CD4-positive, CD25-positive, alpha-beta regulatory T cell (primary cell): ENCODE measurements at regions not wholly inside any gene's neighbourhood (a gene's known extent, or its start where the extent isn't known, plus 50 kb on each side); places are given as distances from the start of the nearest gene placed in this dataset.

Source experiments
- ATAC-seq, 2 donors: fragments of 150-1000 bp; cut with Tn5 transposase; one replicate each; pipeline ENCODE4 v1.10.0; 2021; ENCODE audit warnings: low read depth in 2 of 2, moderate number of reproducible peaks in 2 of 2, moderate library complexity in 1 of 2
- DNase-seq, 3 donors: peaks; one replicate each; pipeline versions ENCODE4 v3.0.0 to v3.0.0-alpha.2; 2012 to 2022; ENCODE audit warnings: mixed read lengths in 1 of 3
- H3K27ac ChIP-seq: one replicate; pipeline ENCODE4 v1.7.0; 2013; ENCODE audit warnings: mild to moderate bottlenecking, low read length; ENCODE audit not compliant: insufficient read depth, poor library complexity, severe bottlenecking
- H3K27me3 ChIP-seq: one replicate; pipeline ENCODE4 v1.7.0; 2013; ENCODE audit warnings: low read length; ENCODE audit not compliant: control insufficient read depth, insufficient read depth
- H3K36me3 ChIP-seq: one replicate; pipeline ENCODE4 v1.7.0; 2013; ENCODE audit warnings: mild to moderate bottlenecking, low read length, moderate library complexity; ENCODE audit not compliant: control insufficient read depth, insufficient read depth
- H3K4me1 ChIP-seq: 2 replicates; pipeline ENCODE4 v1.7.0; 2013; ENCODE audit warnings: mild to moderate bottlenecking, low read length; ENCODE audit not compliant: insufficient read depth, control insufficient read depth, poor library complexity, severe bottlenecking
- H3K4me3 ChIP-seq: one replicate; pipeline ENCODE4 v1.7.0; 2013; ENCODE audit warnings: low read depth, mild to moderate bottlenecking, low read length, moderate library complexity
- H3K9me3 ChIP-seq, 2 experiments: 1 replicate in 1 of 2; 2 replicates in 1 of 2; pipeline ENCODE4 v1.7.0; 2013; ENCODE audit warnings: low read length in 2 of 2, mild to moderate bottlenecking in 1 of 2, moderate library complexity in 1 of 2; ENCODE audit not compliant: control insufficient read depth in 2 of 2
- H3K27ac Mint-ChIP-seq, 3 donors: one replicate each; pipeline ENCODE4 v1.8.0; 2020 to 2022; ENCODE audit warnings: mild to moderate bottlenecking in 3 of 3, mixed read lengths in 3 of 3, moderate library complexity in 2 of 3
- H3K27me3 Mint-ChIP-seq: one replicate; pipeline ENCODE4 v1.8.0; 2022; ENCODE audit warnings: mild to moderate bottlenecking, mixed read lengths
- H3K36me3 Mint-ChIP-seq: one replicate; pipeline ENCODE4 v1.8.0; 2020; ENCODE audit warnings: mixed read lengths
- H3K4me1 Mint-ChIP-seq, 4 donors: one replicate each; pipeline ENCODE4 v1.8.0; 2020 to 2022; ENCODE audit warnings: mixed read lengths in 4 of 4, mild to moderate bottlenecking in 1 of 4
- H3K4me3 Mint-ChIP-seq, 4 donors: one replicate each; pipeline ENCODE4 v1.8.0; 2020 to 2022; ENCODE audit warnings: mild to moderate bottlenecking in 4 of 4, mixed read lengths in 4 of 4, moderate library complexity in 3 of 4
- H3K9me3 Mint-ChIP-seq, 7 donors: one replicate each; pipeline ENCODE4 v1.8.0; 2020 to 2022; ENCODE audit warnings: mixed read lengths in 7 of 7, mild to moderate bottlenecking in 3 of 7, moderate library complexity in 2 of 7

GRCh38 chr2:55973673-55974072 is 50.1 kb upstream of the EFEMP1 start:
- no peaks in the 10 kb centered on the region for H3K27me3 ChIP-seq
- no peaks in the 10 kb centered on the region for H3K4me1 Mint-ChIP-seq
- DNase-seq: no peak
- no peak overlapping the region for H3K4me3 ChIP-seq
- no peak overlapping the region for H3K27ac Mint-ChIP-seq
- no peaks in the 10 kb centered on the region for H3K27me3 Mint-ChIP-seq
- no peaks in the 10 kb centered on the region for H3K9me3 ChIP-seq
- H3K36me3 Mint-ChIP-seq: no peaks in the 10 kb centered on the region
- no peak overlapping the region for H3K27ac ChIP-seq
- no peaks in the 10 kb centered on the region for H3K36me3 ChIP-seq
- no peak overlapping the region for H3K4me3 Mint-ChIP-seq
- peaks cover 0 to 6% (median 2%) of the 10 kb centered on the region in 7 donors for H3K9me3 Mint-ChIP-seq
- H3K4me1 ChIP-seq: no peaks in the 10 kb centered on the region
- no peak for ATAC-seq

- Mint-ChIP-seq H3K4me1 (no peaks in the 10 kb centered on the region), H3K9me3 (peaks cover 0 to 13% (median 2%) of the 10 kb centered on the region in 7 donors), H3K36me3 (no peaks in the 10 kb centered on the region), H3K27ac (no peak overlapping the region), H3K4me3 (no peak overlapping the region), H3K27me3 (no peaks in the 10 kb centered on the region)
- DNase-seq (no peak), ATAC-seq (no peak)
- no peaks in the 10 kb centered on the region for H3K4me1 ChIP-seq
- H3K27me3 ChIP-seq: no peaks in the 10 kb centered on the region
- no peak overlapping the region for H3K27ac ChIP-seq
- H3K4me3 ChIP-seq: no peak overlapping the region
- H3K36me3 ChIP-seq: no peaks in the 10 kb centered on the region
- H3K9me3 ChIP-seq: no peaks in the 10 kb centered on the region
Measured at GRCh38 chr2:55976681-55977080, 53.1 kb upstream of the EFEMP1 start.

- H3K27ac Mint-ChIP-seq: no peak overlapping the region
- ATAC-seq (no peak), DNase-seq (no peak)
- no peaks in the 10 kb centered on the region for H3K4me1 Mint-ChIP-seq
- Histone ChIP-seq H3K4me1 (no peaks in the 10 kb centered on the region), H3K4me3 (no peak overlapping the region), H3K36me3 (no peaks in the 10 kb centered on the region), H3K27ac (no peak overlapping the region), H3K27me3 (no peaks in the 10 kb centered on the region), H3K9me3 (no peaks in the 10 kb centered on the region)
- peaks cover 0 to 4% (median 0%) of the 10 kb centered on the region in 7 donors for H3K9me3 Mint-ChIP-seq
- no peaks in the 10 kb centered on the region for H3K27me3 Mint-ChIP-seq
- no peaks in the 10 kb centered on the region for H3K36me3 Mint-ChIP-seq
- no peak overlapping the region for H3K4me3 Mint-ChIP-seq
Measured at GRCh38 chr2:55985406-55985805, 61.8 kb upstream of the EFEMP1 start.

- Mint-ChIP-seq H3K4me1 (no peaks in the 10 kb centered on the region), H3K9me3 (peaks cover 0 to 4% (median 0%) of the 10 kb centered on the region in 7 donors), H3K36me3 (no peaks in the 10 kb centered on the region), H3K27ac (no peak overlapping the region), H3K4me3 (no peak overlapping the region), H3K27me3 (no peaks in the 10 kb centered on the region)
- Histone ChIP-seq H3K36me3 (no peaks in the 10 kb centered on the region), H3K4me1 (no peaks in the 10 kb centered on the region), H3K27ac (no peak overlapping the region), H3K4me3 (no peak overlapping the region), H3K9me3 (no peaks in the 10 kb centered on the region), H3K27me3 (no peaks in the 10 kb centered on the region)
- DNase-seq (no peak), ATAC-seq (no peak)
Measured at GRCh38 chr2:55986001-55986400, 62.4 kb upstream of the EFEMP1 start.

GRCh38 chr2:55986700-55987440 is 63.3 kb upstream of the EFEMP1 start:
- H3K36me3 ChIP-seq: no peaks in the 10 kb centered on the region
- no peaks in the 10 kb centered on the region for H3K9me3 ChIP-seq
- H3K27me3 ChIP-seq: no peaks in the 10 kb centered on the region
- ATAC-seq: no peak
- no peaks in the 10 kb centered on the region for H3K36me3 Mint-ChIP-seq
- H3K27ac ChIP-seq: no peak overlapping the region
- H3K27me3 Mint-ChIP-seq: no peaks in the 10 kb centered on the region
- no peaks in the 10 kb centered on the region for H3K4me1 Mint-ChIP-seq
- H3K9me3 Mint-ChIP-seq: peaks cover 0 to 3% (median 0%) of the 10 kb centered on the region in 7 donors
- DNase-seq: no peak
- H3K27ac Mint-ChIP-seq: no peak overlapping the region
- H3K4me1 ChIP-seq: no peaks in the 10 kb centered on the region
- no peak overlapping the region for H3K4me3 Mint-ChIP-seq
- no peak overlapping the region for H3K4me3 ChIP-seq

- H3K27me3 Mint-ChIP-seq: peaks cover 5% of the 10 kb centered on the region
- Histone ChIP-seq H3K27ac (no peak overlapping the region), H3K36me3 (no peaks in the 10 kb centered on the region), H3K4me3 (no peak overlapping the region), H3K27me3 (no peaks in the 10 kb centered on the region), H3K4me1 (no peaks in the 10 kb centered on the region), H3K9me3 (no peaks in the 10 kb centered on the region)
- H3K36me3 Mint-ChIP-seq: no peaks in the 10 kb centered on the region
- H3K4me3 Mint-ChIP-seq: no peak overlapping the region
- peaks cover 0 to 3% (median 0%) of the 10 kb centered on the region in 7 donors for H3K9me3 Mint-ChIP-seq
- ATAC-seq (no peak), DNase-seq (no peak)
- no peak overlapping the region for H3K27ac Mint-ChIP-seq
- no peaks in the 10 kb centered on the region for H3K4me1 Mint-ChIP-seq
Measured at GRCh38 chr2:55989405-55989804, 65.8 kb upstream of the EFEMP1 start.

- Histone ChIP-seq H3K27ac (no peak overlapping the region), H3K4me3 (no peak overlapping the region), H3K9me3 (no peaks in the 10 kb centered on the region), H3K27me3 (no peaks in the 10 kb centered on the region), H3K36me3 (no peaks in the 10 kb centered on the region), H3K4me1 (no peaks in the 10 kb centered on the region)
- Mint-ChIP-seq H3K4me1 (no peaks in the 10 kb centered on the region), H3K4me3 (no peak overlapping the region), H3K27me3 (peaks cover 5% of the 10 kb centered on the region), H3K9me3 (peaks cover 0 to 3% (median 0%) of the 10 kb centered on the region in 7 donors), H3K27ac (no peak overlapping the region), H3K36me3 (no peaks in the 10 kb centered on the region)
- DNase-seq (no peak), ATAC-seq (no peak)
Measured at GRCh38 chr2:55992455-55992854, 68.9 kb upstream of the EFEMP1 start.

GRCh38 chr2:55993685-55994084 is 70.1 kb upstream of the EFEMP1 start:
- H3K9me3 Mint-ChIP-seq: peaks cover 0 to 3% (median 0%) of the 10 kb centered on the region in 7 donors
- DNase-seq (no peak), ATAC-seq (no peak)
- H3K4me3 Mint-ChIP-seq: no peak overlapping the region
- Histone ChIP-seq H3K27me3 (no peaks in the 10 kb centered on the region), H3K9me3 (no peaks in the 10 kb centered on the region), H3K4me3 (no peak overlapping the region), H3K36me3 (no peaks in the 10 kb centered on the region), H3K27ac (no peak overlapping the region), H3K4me1 (no peaks in the 10 kb centered on the region)
- H3K27ac Mint-ChIP-seq: no peak overlapping the region
- H3K36me3 Mint-ChIP-seq: no peaks in the 10 kb centered on the region
- H3K27me3 Mint-ChIP-seq: peaks cover 5% of the 10 kb centered on the region
- H3K4me1 Mint-ChIP-seq: no peaks in the 10 kb centered on the region
